Inflammatory macrophage treated with lipopolysaccharide for 4 hours (primary cell): ENCODE measurements at regions not wholly inside any gene's neighbourhood (a gene's known extent, or its start where the extent isn't known, plus 50 kb on each side); places are given as distances from the start of the nearest gene placed in this dataset.
A peak's percentile ranks its signal among the peaks of the same experiment; 100 is the strongest.
"Not testable (repeated sequence)": the region's sequence is repeated elsewhere in the genome, so short reads cannot be mapped to it uniquely, and the experiment has no call there.

Experiments used
- DNase-seq: peaks from one replicate; pipeline ENCODE4 v3.0.0-alpha.2; 2020

DNA sequence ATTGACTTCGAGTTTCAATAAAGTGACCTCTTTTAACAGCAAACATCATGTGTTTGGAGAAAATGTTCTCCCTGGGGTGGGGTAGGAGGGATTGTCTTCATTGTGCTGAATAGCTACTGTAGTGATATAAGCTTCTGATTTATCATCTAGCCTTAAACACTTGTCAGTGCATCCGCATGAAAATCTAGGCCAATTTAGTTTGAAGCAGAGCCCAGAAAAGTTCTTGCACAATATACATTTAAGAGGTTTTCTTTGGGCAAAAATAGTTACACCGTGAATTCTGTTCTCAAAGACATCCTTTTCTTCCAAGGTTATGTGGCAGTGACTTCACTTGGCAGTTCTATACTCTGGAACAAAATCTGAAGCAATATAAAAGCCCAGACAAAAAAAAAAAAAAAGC is 136.0 kb upstream of the IFNG-AS1 start:
- no peak for DNase-seq

DNA sequence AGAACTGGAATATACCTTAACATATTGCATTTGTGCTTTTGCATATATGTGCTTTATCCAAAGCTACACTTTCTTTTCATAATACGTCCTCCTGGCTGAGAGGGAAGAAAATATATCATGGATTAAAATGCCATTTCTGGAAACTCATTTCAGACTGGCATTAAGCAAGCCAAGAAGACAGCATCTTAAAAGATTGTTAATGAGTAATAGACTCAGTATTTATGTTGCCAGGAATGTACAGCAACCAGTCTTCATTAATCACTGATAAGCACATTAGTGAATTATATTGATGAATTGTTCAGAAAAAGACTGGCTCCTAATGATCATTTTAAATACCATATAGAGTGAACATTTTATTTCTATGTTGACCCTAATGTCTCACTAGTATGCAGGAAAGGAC is 134.9 kb upstream of the IFNG-AS1 start:
- DNase-seq = no peak

DNA sequence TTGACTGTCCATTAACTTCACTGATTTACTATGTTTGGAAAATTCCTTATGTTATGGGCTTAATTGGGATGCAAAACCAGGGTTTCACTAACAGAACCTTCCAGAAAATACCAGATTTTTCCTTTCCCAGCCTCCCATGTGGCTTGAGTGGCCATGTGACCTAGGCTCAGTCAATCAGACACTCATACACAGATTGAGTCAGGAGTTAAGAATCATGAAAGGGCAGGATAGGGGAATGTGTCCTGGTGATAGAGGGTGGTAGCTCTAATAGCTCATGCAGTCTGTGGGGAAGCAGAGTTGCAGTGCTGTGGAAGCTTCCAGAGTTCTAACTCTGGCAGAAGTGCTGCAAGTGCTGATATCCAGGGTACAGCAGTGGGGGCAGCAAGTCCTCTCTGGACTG is 134.1 kb upstream of the IFNG-AS1 start:
- no peak for DNase-seq

DNA sequence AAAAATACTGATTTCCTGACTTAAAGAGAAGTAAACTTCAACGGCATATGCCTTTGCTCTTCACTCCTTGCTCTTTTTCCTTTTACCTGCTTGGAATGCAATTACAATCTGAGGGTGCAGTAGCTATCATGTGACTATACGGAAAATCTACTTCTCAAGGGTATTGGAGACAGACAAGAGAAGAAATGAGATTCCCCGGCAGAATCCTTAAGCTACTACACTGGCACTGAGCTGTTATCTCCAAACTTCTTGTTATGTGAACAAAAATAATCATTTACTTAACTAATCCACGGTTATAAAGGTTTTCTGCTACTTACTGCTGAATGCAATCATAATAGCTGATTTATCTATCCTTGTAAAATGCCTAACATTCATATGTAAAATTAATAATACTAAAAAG is 118.0 kb upstream of the IFNG-AS1 start:
- DNase-seq = no peak

DNA sequence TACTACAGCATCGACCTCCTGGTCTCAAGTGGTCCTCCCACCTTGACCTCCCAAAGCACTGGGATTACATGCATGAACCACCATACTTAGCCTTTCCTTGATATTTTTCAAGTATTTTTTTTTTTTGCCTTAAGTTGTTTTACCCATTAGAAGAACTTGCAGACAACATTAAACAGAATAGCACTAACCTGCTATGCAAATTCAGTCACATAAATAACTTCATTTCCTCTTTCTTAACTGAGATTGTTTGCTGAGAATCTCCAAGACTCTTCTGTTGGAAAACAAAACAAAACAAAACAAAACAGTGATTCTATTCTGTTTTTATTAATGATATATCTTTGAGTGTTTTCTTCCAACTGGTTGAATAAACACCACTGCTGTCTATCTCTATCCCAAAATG is 115.9 kb upstream of the IFNG-AS1 start:
- DNase-seq = no peak

DNA sequence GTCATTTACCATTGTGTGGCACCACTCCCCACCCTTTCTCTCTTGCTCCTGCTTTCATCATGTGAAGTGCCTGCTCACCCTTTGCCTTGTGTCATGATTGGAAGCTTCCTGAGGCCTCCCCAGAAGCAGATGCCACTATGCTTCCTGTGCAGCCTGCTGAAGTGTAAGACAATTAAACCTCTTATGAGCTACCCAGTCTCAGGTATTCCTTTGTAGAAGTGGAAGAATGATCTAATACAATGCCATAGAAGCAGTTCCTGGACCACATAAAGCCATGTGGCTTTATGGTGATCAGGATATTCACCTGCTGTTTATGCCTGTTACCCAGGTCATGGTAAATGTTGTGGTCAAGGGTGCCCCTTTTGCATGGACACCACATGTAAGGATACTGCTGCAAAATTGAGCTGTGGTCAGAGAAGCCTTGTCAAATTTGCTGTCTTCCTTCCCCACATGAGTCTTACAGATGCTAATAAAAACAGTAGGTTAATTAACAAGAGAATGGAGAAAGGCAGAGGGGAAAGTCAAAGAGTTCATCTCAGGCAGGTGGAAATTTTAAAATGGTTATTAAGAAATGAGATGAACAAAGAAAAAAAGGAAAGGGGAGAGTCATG is 112.8 kb upstream of the IFNG-AS1 start:
- no peak for DNase-seq

DNA sequence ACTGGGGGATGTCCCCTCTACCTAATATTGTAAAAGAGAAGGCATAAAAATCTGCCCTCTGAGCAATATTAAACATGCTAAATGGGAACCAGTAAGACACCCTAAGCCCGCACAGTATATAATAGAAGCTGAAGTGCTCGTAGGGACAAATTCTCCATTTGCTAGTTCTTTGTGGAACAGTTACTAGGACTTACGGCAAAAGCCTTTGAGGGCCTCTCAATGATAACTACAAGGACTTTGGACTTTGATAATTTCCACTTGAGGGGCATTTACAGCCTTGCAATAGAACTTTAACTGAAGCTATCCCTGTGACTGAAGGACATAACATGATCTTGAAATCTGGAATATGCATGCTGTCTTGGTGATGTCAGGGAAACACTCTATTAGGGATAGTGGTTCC is 111.5 kb upstream of the IFNG-AS1 start:
- DNase-seq = no peak

DNA sequence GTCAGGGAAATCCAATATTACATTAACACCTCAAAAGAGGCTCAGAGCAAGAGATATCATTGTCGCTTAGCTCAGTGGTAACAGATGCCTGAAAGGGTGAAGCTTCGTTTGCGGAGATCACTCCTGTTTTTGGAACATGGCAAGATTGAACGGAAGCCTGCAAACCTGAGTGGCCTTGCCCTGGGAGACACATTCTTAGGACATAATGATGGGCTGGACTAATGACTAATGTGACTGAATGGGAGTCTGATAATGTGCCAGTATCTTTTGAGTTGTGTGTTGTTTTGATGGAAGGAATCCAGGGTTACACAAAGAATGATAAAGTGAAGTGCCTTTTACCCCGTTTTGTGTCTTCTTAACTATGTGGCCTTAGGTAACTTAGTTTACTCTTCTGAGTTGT is 109.3 kb upstream of the IFNG-AS1 start:
- no peak for DNase-seq

DNA sequence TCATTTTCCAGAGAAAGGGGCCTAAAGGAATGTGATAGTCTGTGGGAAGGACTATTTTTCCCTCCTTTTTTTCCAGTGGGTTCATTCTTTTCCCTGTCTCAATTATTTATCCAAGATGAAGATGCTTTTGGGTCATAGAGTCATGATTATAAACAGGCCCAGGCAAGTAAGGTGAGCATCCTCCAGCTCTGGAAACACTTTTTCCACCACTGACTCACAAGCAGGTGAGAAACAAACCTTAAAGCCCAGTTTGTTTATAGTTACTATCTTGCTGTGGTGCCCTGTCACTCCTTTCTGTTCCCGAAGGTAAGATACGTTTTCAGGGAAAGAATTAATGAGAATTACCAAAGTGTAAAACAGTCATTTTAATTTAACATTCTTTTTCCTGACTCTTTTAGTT is 107.7 kb upstream of the IFNG-AS1 start:
- no peak for DNase-seq

DNA sequence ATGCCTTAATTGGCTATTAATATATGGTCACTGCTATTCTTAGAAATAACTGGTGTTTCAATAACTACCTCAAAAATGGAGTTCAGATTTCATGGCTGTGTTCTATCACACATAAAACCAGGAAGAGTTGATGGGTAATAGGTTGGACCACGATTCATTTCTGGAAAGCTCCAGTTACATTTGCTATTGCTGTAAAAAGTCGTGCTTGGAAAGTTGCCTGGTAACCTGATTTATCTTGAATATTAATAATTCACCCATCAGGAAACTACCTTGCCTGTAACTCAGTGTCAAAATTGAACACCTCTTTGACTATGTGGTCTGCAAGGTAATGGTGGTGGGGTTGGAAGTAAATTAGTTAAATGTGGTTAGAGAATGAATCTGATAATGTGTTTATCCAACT is 104.7 kb upstream of the IFNG-AS1 start:
- no peak for DNase-seq

DNA sequence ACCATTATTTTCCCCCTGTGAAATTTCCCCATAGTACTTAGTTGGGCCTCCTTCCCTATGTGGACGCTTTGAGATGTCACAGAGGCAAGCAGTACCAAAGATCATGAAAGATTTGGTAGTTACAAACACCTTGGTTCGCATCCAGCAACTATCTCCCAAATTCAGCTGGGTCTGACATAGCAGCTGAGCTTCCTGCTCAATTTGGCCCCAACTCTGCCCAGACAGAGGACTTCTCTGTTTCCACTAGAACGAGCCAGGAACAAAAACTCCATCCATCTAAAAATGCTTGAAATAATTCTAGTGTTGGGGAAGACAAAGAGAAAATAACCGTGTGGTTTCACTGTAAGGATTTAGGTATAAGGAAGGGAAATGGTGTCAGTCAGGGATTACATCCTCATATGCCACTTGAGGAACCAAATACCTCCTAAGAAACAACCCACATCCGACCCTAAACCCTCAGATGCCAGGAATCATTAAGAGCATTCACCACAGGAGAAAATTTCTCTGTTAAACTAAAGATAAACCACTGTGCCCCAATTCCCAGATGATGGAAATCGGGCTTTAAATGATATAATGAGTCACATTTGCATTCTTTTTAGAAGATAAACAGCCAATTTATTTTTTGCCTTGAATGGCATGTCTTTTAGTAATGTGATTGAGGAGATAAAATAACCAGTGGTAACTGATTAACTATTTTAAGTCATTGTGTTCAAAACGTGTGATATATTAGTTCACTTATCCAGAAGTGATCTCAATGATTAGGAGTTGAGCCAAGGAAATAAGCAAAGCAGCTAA is 103.7 kb upstream of the IFNG-AS1 start:
- DNase-seq = no peak

DNA sequence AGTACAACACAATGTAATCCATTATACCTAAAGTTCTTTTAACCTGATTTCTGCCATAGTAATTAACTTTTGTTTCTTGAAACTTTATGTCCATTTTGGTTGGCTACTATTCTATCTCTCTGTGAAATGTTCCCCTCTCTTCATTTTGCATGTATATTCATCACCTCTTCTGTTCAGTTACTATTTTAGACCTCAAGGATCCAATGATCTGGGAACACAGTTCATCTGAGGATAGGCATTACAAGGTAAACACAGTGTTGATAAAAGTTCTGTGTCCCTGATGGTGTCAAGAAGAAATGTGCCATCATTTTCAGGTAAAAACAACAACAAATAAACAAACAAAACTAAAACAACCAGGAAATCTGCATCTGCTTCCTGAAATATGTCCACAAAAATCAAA is 102.2 kb upstream of the IFNG-AS1 start:
- no peak for DNase-seq

DNA sequence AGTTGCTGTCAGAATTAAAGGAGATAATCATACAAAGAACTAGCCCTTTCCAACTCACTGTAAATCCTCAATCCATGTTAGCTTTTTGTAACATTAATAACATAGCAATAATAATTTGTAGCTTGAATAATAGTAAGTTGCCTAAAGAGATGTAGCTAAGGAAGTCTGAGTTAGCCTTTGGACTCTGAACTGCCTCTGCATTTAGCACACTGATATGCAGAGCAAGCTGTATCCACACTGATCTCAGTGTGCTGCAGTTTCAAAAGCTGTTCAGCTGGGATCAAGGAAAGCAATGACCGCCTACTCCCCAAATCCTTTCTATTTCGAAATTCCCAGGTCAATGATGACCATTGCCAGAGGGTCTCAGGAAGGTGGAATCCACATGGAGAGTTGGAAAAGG is 99.3 kb upstream of the IFNG-AS1 start:
- DNase-seq = no peak

DNA sequence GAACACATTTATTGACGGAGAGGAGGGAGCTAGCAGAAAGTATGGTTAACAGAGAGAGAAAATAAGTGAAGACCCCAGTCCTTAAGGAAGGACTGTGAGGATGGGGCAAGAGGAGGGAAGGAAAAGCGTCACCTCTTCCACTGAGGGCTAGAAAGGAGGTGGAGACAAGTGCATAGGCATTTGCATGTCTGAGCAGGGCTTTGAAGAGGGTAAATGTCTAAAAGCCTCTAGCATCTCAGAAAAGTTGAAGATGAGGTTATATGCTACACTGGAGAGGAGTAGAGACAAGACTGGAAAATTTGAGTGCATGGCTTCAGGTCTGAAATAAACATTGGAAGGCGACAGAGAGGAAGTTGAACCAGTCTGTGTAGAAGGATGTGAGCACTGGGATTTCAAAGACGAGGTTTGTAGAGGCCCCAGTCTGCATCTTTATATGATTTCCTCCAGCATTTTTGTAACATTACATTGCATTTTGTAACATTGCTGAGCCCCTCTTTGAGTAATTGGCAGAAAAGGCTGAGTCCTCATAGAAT is 98.5 kb upstream of the IFNG-AS1 start:
- DNase-seq = no peak

DNA sequence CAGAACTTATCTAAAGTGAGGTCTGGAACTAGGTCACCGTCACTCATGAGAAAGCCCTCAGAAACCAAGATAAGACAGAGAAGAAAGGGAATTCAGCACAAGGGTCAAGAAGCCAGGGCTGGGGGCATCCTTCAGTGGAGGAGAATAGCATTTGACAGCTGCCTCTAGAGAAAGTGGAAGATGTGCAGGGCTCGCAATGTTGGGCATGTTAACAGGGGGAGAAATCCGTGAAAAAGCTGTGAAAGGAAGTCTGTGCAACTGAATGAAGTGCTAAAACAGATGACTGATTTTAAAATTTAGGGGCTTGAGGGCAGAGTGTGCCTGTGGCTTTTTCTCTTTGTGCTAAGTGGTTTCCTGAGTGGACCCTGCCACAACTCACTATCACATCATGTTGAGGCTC is 97.7 kb upstream of the IFNG-AS1 start:
- DNase-seq = no peak

DNA sequence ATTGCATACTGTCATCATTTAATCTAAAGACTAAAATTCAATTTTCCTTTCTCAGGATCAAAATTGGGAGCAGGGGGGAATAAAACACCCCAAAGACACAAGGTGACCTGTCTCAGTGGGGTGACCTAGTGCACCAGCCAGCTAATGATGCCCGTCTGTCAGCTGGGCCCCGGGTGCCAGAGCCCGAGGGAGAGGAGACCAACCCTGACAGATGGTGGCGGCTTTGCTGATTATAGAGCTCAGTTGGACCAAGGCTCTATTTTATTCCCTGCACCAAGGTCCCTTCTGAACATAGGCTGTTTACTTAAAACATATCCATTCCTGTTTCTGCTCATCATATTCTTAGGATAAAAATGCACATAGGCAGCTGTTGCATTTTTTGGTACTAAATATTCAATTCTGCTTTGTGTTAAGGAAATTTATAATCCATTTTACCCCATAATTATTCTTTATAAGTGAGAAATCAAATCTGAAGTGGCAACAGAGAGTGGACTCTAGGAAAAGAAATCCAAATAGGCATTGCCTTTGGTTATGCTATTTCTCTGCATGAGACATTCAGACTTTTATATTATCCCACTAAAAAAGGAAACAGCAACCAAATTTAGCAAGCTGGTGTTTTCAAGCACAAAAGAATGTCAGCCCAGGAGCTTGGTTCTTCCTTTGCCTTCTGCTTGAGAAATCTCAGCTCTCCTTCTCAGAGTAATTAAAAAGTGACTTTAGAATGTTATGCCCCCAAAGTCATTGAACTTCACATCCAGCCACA is 96.8 kb upstream of the IFNG-AS1 start:
- DNase-seq = no peak

DNA sequence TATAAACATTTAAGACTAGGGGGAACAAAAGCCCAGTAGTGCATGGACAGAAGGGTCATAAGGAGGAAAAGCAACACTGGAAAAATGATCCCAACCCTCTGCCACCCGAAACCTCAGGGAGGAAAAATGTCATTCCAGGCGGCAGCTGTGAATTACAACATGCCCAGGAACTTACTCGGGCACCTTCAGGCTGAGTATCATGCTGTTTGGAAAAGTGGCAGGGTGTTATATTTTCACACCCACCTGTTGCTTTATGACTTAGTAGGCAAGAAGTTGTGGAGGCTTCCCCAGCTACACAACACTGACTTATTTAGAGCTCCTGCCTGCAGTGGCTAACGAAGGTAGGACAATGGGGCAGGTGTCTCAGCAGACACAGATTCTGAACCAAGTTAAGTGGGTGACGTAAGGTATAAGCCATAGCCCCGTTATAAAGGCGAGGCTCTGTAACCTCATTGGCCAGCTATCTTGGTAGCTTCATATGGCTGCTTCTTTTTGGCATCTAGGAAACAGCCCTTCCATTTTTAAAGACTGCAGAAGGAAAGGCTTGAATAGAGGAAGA is 96.1 kb upstream of the IFNG-AS1 start:
- no peak for DNase-seq

DNA sequence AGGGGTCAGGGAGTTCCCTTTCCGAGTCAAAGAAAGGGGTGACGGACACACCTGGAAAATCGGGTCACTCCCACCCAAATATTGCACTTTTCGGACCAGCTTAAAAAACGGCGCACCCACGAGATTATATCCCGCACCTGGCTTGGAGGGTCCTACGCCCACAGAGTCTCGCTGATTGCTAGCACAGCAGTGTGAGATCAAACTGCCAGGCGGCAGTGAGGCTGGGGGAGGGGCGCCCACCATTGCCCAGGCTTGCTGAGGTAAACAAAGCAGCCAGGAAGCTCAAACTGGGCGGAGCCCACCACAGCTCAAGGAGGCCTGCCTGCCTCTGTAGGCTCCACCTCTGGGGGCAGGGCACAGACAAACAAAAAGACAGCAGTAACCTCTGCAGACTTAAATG is 88.8 kb upstream of the IFNG-AS1 start:
- not testable (repeated sequence) for DNase-seq

DNA sequence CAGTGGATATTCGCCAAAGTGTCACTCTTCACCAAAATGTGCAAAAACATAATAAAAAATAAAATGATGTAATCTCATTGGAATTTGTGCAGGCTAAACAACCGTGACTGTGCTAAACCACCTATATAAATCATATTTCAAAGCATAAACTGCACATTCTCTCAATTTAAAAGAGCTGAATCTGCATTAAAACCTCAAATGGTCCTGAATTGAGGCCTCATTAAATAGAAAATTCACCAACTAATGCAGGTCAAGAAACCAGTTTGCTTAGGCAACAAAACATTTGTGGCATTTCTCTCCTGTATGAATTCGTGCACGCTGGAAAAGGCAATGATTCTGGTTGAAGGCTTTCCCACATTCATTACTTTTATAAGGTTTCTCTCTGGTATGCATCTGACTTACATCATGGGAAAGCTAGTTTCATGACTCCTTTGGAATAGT is 80.1 kb upstream of the IFNG-AS1 start:
- DNase-seq = no peak

DNA sequence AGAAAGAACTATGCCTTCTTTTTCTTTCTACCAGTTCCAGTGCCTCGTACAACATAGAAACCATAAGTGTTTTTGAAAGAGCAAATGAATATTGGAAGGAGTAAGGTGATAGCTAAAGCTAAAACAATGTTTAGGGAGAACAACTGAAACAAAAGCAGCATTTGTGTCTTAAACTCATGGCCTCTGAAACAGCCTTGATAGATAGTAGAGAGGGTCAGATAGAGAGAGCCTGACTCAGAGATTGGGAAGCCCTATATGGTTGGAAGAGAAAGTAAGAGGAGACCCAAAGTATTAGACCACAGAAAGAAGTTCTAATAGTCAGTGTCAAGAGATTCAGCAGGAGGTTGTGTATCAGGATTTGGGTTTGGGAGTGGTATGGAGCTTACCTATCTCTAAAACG is 79.6 kb upstream of the IFNG-AS1 start:
- DNase-seq = no peak

DNA sequence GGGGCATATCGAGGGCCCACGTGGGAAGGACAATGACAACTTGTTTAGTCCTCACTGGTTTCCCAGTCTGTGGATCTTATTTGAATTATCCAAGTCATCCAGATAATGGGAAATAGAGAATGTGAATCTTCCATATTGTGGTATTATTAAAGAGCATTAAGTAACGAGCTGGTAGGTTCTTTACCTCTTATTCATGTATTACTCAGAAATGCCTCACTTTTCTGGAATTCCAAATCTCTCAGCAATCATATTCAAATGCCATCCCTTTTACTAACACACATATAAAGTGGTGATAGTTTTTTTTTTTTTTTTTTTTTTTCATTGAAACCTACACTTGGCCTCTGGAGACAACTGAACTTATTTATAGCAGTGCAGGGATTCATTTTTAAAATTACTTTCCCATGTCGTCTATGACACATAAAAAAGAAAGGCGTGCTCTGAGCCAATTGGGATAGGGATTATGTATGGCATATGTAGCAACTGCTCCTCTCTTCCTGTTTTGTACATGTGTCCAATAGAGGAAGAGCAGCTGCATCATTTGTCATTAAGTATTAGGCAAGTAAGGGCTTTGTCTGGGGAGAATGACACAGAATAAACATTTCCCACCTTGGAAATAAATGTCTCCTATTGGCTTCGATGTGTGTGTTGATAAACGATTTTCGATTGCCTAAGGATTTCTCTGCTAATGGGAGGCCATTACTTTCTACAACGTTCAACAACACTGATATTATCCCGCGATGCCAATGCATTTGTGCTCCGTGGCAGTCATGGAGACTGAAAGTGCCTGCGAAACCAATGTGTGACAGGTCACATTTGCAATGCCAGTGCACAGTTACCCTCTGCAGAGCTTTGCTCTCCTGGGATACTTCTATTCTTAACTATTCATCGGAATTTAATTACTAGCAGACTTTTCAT is 78.6 kb upstream of the IFNG-AS1 start:
- peak; percentile 0 for DNase-seq

DNA sequence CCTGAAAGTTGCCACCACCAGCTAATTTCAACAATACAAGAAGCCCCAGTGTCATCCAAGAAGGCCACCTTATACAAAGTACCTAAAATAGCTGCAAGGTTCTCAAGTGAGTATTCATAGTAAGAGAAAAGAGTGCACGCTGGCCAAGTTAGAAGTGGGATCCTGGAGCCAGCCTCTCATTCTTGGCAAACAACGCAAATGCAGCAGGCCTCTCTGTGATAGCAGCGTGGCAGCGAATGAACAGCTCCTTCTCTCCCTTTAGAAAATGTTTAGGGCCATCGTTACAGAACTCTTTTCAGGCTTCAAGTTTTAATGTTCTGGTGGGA is 78.0 kb upstream of the IFNG-AS1 start:
- no peak for DNase-seq

DNA sequence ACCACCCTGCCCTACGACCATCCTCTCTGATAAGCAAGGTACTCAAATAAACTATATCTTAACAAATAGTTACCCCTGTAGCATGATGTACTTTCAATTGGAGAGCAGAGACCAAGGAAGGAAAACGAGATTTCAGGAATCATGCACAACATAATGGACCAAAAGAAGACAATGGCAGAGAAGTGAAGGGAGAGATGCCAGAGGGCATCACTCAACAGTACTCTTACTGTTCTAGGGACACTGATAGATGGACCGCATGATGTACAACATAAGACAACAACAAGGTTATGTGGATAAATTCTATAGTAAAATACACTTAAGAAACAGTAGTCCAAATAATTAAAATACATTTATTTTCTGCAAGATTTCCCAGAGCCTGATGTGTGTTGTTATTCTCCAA is 77.5 kb upstream of the IFNG-AS1 start:
- no peak for DNase-seq
